Right ventricle myocardium superior (tissue), 1 donor: ENCODE measurements at regions not wholly inside any gene's neighbourhood (a gene's known extent, or its start where the extent isn't known, plus 50 kb on each side); places are given as distances from the start of the nearest gene placed in this dataset.
"Not testable (repeated sequence)": the region's sequence is repeated elsewhere in the genome, so short reads cannot be mapped to it uniquely, and the experiment has no call there.

Experiments used
- ATAC-seq: fragments of 200-7000 bp; cut with Tn5 transposase; one replicate; pipeline ENCODE4 v1.9.1; 2020; ENCODE audit warnings: mild to moderate bottlenecking; ENCODE audit not compliant: poor library complexity
- DNase-seq: peaks from one replicate; pipeline ENCODE4 v3.0.0-alpha.2; 2020
- intact Hi-C: fragments of 100-400 bp; cut with DNase I; formaldehyde crosslinking; loops from one replicate; pipeline ENCODE4 v1.11.2; 2022
- donor health status: DM: no; HTN: yes; CAD: no; lungs with severe emphysema.

DNA sequence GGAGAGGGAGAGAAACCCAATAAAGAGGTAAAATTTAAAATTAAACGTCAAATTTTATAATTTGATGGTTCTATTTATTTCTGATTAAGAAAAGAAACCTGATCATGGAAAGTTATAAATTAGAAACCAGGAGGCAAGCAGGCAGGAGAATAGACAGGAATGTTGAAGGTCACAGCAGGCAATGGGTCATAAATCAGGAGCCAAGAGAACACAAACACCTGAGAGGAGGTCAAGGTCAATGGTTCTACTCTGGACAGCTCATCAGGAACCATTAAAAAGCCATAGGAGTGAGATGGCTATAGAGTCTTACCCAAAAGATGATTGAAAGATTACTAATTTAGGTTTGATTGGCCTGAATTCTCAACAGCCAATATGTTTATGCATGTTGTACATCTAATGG is 126.9 kb upstream of the HCCS start:
- intact Hi-C loops = no loop called here
- ATAC-seq (no peak), DNase-seq (no peak)

GRCh38 chrX:10986616-10987015 is 124.5 kb upstream of the HCCS start:
- intact Hi-C loops = no loop called here
- DNase-seq = no peak
- ATAC-seq = no peak

DNA sequence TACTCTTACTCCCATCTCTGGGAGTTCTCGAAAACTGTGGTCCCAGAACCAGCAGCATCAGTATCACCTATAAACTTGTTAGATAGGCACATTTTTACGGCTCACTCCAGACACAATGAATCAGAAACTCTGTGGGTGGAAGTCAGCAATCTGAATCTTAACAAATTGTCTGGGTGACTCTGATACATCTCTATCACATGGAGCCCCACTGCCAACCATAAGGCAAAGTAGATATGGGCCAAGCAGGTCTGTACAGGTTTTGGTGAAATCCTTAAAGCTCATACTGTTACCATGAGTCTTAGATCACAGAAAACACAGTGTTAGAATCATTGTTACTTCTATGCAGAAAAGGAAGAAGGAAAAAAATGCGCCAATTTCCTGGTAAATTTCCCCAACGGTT is 122.5 kb upstream of the HCCS start:
- intact Hi-C loops = no loop called here
- DNase-seq (no peak), ATAC-seq (no peak)

- DNase-seq (no peak), ATAC-seq (no peak)
- intact Hi-C loops = no loop called here
Observed at GRCh38 chrX:10989386-10989785, 121.7 kb upstream of the HCCS start.

DNA sequence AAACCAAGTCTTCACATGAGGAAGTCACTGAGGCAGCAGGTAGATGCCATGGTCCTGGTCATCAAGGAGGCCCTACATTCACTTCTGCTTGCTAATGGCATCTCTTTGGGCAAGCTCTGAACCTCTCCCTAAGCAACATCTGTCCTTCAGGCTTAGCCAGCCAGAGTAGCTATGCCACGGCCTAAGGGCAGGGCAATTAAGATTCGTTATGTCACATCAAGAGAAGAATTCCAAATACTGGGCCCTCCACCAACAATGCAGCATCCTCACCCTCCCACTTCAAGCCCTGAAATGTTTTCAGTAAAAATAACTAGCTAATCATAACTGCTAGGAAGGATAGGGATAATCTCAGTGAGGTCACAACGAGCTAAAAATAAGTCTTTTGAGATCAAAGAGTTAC is 120.7 kb upstream of the HCCS start:
- intact Hi-C loops = no loop called here
- DNase-seq = no peak
- ATAC-seq = no peak

- ATAC-seq = no peak
- intact Hi-C loops = no loop called here
- DNase-seq = no peak
Observed at GRCh38 chrX:10990976-10991375, 120.2 kb upstream of the HCCS start.

- intact Hi-C loops = no loop called here
- no peak for ATAC-seq
- DNase-seq = no peak
Observed at GRCh38 chrX:10992110-10992509, 119.0 kb upstream of the HCCS start.

GRCh38 chrX:11007076-11007475 is 104.1 kb upstream of the HCCS start:
- ATAC-seq, intact Hi-C loops, DNase-seq: not testable (repeated sequence)

- DNase-seq (no peak), ATAC-seq (no peak)
- intact Hi-C loops = no loop called here
Observed at GRCh38 chrX:11010476-11010875, 100.7 kb upstream of the HCCS start.

DNA sequence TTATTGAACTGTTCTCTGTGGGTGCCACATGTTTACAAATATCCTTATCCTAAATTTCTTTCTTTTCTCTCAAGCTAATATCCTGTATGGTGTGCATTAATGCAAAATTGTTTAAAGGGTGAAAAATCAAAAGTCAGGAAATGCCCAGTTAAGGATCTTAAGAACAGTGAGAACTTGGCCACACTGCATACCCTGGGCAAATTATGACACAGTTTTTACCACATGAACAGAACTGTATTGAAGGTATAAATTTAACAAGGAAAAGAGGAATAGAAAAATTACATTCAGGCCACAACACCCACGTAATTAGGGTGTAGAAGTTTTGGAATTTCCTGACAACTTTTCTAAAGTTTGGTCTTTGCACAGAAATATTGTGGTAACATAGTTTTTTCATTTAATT is 94.4 kb upstream of the HCCS start:
- no peak for ATAC-seq
- DNase-seq = no peak
- intact Hi-C loops = no loop called here

GRCh38 chrX:11022588-11022987 is 88.5 kb upstream of the HCCS start:
- DNase-seq, ATAC-seq, intact Hi-C loops: not testable (repeated sequence)

DNA sequence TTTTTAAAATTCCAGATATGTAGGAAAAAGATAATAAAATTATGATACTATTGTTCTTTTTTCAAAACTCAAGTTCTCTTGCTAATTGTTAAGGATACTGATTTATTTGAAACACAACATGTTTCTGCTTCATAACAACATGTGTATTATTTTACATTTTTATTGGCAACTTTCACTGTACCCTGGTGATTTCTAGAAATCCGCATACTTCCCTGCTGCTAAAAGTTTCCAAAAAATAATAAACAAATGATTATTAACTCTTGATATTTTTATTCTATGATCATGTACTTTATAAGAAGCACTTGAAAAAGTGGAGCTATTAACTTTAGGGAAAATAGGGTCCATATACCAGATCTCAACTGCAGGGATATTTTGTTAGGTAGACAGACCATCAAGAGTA is 71.2 kb upstream of the HCCS start:
- intact Hi-C loops = no loop called here
- DNase-seq (no peak), ATAC-seq (no peak)

- ATAC-seq (no peak), DNase-seq (no peak)
- intact Hi-C loops = no loop called here
Observed at GRCh38 chrX:11040405-11040804, 70.7 kb upstream of the HCCS start.

GRCh38 chrX:11040996-11041395 is 70.1 kb upstream of the HCCS start:
- intact Hi-C loops = no loop called here
- ATAC-seq (no peak), DNase-seq (no peak)

DNA sequence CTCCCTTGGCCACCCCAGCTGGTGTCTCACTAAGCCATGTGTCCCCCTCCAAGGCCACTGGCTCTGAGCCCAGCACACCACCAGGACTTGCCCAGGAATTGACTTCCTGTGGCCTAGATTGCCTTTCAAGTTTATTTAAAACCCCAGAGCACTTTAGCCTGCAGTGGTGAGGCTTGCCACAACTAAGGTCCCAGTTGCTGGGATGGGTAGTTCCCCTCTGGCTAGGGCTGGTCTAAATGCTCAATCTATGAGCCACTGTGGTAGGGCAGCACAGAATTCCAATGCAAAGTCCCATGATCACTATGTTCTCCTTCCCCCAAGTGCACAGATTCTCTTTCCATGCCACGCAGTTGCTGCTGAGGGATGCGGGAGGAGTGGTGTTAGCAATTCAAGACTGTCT is 61.1 kb upstream of the HCCS start:
- no peak for DNase-seq
- no peak for ATAC-seq

DNA sequence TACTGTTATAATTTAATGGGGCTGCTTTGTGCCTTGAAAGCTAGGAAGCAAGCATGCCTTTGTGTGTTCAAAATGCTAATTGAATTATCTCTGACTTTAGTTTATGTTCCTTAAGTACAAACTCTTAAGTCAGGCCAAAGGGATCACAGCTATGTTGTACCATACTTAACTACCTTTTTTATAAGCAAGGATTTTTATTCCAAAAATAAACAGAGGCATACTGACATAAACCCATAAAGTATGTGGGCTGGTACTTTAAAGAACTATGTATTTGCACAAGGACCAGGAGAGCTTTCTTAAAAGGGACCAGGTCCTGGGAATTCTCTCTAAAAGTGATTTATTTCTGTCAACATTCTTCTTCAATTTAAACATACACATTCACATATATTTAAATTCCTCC is 57.8 kb upstream of the HCCS start:
- intact Hi-C loops = no loop called here
- ATAC-seq (no peak), DNase-seq (no peak)

More for the DNA sequence above, 61.1 kb upstream of the HCCS start:
- intact Hi-C loops = no loop called here

- DNase-seq (no peak), ATAC-seq (no peak)
- intact Hi-C loops = no loop called here
Observed at GRCh38 chrX:11056322-11057176, 54.6 kb upstream of the HCCS start.

GRCh38 chrX:11059933-11060332 is 51.2 kb upstream of the HCCS start:
- no peak for DNase-seq
- intact Hi-C loops = no loop called here
- no peak for ATAC-seq
